CD14-positive monocyte (primary cell): ENCODE measurements at regions not wholly inside any gene's neighbourhood (a gene's known extent, or its start where the extent isn't known, plus 50 kb on each side); places are given as distances from the start of the nearest gene placed in this dataset.

ENCODE experiments used
- DNase-seq, 3 donors: peaks; one replicate each; pipeline ENCODE4 v3.0.0-alpha.2; 2011 to 2022
- H2AFZ ChIP-seq: 2 replicates; pipeline ENCODE4 v1.6.0; 2012; ENCODE audit warnings: mild to moderate bottlenecking, low read depth, low read length, inconsistent platforms; ENCODE audit not compliant: insufficient read depth, poor library complexity, severe bottlenecking
- H3K27ac ChIP-seq, 2 donors: 1 replicate in 1 of 2; 2 replicates in 1 of 2; pipeline ENCODE4 v1.5.1; 2012 to 2013; ENCODE audit warnings: low read length in 2 of 2, control low read depth in 1 of 2, inconsistent platforms in 1 of 2, low read depth in 1 of 2, mild to moderate bottlenecking in 1 of 2
- H3K27me3 ChIP-seq, 2 donors: one replicate each; pipeline versions ENCODE4 v1.6.0 to v1.6.1; 2011 to 2013; ENCODE audit warnings: low read length in 2 of 2; ENCODE audit not compliant: control insufficient read depth in 2 of 2, insufficient read depth in 2 of 2
- H3K36me3 ChIP-seq, 2 donors: replicated peaks in 1 of 2; 1 replicate in 1 of 2; 2 replicates in 1 of 2; pipeline versions ENCODE4 v1.5.1 to v1.6.1; 2012 to 2013; ENCODE audit warnings: low read length in 2 of 2, control low read depth in 1 of 2, inconsistent platforms in 1 of 2, mild to moderate bottlenecking in 1 of 2; ENCODE audit not compliant: insufficient read depth in 2 of 2, control insufficient read depth in 1 of 2
- H3K4me1 ChIP-seq, 2 donors: 1 replicate in 1 of 2; 2 replicates in 1 of 2; pipeline versions ENCODE4 v1.5.1 to v1.6.1; 2012 to 2013; ENCODE audit warnings: low read length in 2 of 2, control low read depth in 1 of 2, inconsistent platforms in 1 of 2, mild to moderate bottlenecking in 1 of 2, moderate library complexity in 1 of 2; ENCODE audit not compliant: insufficient read depth in 2 of 2, control insufficient read depth in 1 of 2
- H3K4me2 ChIP-seq: replicated peaks from 2 replicates; pipeline ENCODE3; 2012; ENCODE audit warnings: low read length, moderate library complexity, mild to moderate bottlenecking; ENCODE audit not compliant: poor library complexity, severe bottlenecking; ENCODE audit errors: extremely low read depth
- H3K4me3 ChIP-seq, 3 experiments: fragments of 200-600 bp in 1 of 3; sonication (generic) in 1 of 3; replicated peaks in 1 of 3; 1 replicate in 2 of 3; 2 replicates in 1 of 3; pipeline ENCODE4 v1.5.1; 2011 to 2013; ENCODE audit warnings: low read length in 3 of 3, mild to moderate bottlenecking in 3 of 3, control low read depth in 2 of 3, low read depth in 2 of 3, inconsistent platforms in 1 of 3, moderate library complexity in 1 of 3
- H3K79me2 ChIP-seq: 2 replicates; pipeline ENCODE4 v1.6.0; 2012; ENCODE audit warnings: mild to moderate bottlenecking, control low read depth, inconsistent platforms, low read length, moderate library complexity; ENCODE audit not compliant: insufficient read depth
- H3K9ac ChIP-seq: 2 replicates; pipeline ENCODE4 v1.6.0; 2017; ENCODE audit warnings: low read length, mild to moderate bottlenecking; ENCODE audit not compliant: insufficient read depth, poor library complexity, severe bottlenecking
- H3K9me3 ChIP-seq, 2 donors: replicated peaks in 1 of 2; 1 replicate in 1 of 2; 2 replicates in 1 of 2; pipeline versions ENCODE4 v1.5.1 to v1.6.1; 2012 to 2013; ENCODE audit warnings: low read length in 2 of 2, control low read depth in 1 of 2; ENCODE audit not compliant: control insufficient read depth in 1 of 2, insufficient read depth in 1 of 2
- H4K20me1 ChIP-seq: 2 replicates; pipeline ENCODE4 v1.6.0; 2012; ENCODE audit warnings: mild to moderate bottlenecking, low read length, control low read depth, moderate library complexity; ENCODE audit not compliant: insufficient read depth
- H3K27ac Mint-ChIP-seq, 7 donors: one replicate each; pipeline ENCODE4 v1.8.0; 2020; ENCODE audit warnings: mild to moderate bottlenecking in 7 of 7, mixed read lengths in 7 of 7, moderate library complexity in 6 of 7, inconsistent platforms in 2 of 7
- H3K27me3 Mint-ChIP-seq, 3 donors: one replicate each; pipeline ENCODE4 v1.8.0; 2021 to 2022; ENCODE audit warnings: low read depth in 3 of 3, mild to moderate bottlenecking in 3 of 3, mixed read lengths in 3 of 3, moderate library complexity in 3 of 3, inconsistent platforms in 1 of 3
- H3K36me3 Mint-ChIP-seq, 2 donors: one replicate each; pipeline ENCODE4 v1.8.0; 2020; ENCODE audit warnings: mixed read lengths in 2 of 2, inconsistent platforms in 1 of 2, mild to moderate bottlenecking in 1 of 2
- H3K4me1 Mint-ChIP-seq: one replicate; pipeline ENCODE4 v1.8.0; 2020; ENCODE audit warnings: mild to moderate bottlenecking, mixed read lengths
- H3K4me3 Mint-ChIP-seq, 2 donors: one replicate each; pipeline ENCODE4 v1.8.0; 2020; ENCODE audit warnings: mild to moderate bottlenecking in 2 of 2, mixed read lengths in 2 of 2, moderate library complexity in 1 of 2
- H3K9me3 Mint-ChIP-seq, 7 donors: one replicate each; pipeline ENCODE4 v1.8.0; 2020 to 2022; ENCODE audit warnings: mixed read lengths in 7 of 7, mild to moderate bottlenecking in 6 of 7, moderate library complexity in 6 of 7, inconsistent platforms in 2 of 7
- CTCF ChIP-seq: fragments of 200-600 bp; IDR thresholded peaks from one replicate; pipeline ENCODE4 v1.8.0; 2022; ENCODE audit warnings: antibody characterized with exemption, mild to moderate bottlenecking
- WGBS: methylation state at CpG from one replicate; pipeline ENCODE4 v1.1.5; 2013; ENCODE audit warnings: missing lambda C conversion rate; ENCODE audit not compliant: insufficient coverage; 5-methylcytosine and 5-hydroxymethylcytosine counted together
- intact Hi-C, 2 donors: fragments of 100-400 bp; cut with micrococcal nuclease; formaldehyde crosslinking; loops; one replicate each; pipeline versions ENCODE4 v1.15.0 to v1.15.1; 2023

DNA sequence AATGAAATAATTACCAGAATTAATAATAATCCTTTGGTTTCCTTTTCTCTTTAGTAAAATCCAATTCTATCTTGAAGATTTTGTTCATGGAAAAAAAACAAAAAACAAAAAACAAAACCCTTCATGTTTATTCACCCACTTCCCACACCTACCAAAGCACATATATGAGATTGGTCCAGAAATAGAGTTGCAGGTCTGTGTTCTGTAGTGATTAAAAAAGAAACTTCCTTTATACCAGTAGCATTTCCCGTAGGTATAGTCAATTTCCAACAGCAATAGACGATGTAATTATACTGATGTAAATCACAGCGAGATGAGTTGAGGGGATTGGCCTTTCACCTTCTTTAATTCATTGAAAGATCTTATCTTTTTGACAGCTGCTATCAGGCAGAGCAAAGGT, 194.6 kb downstream of the SOX2 start:
- Histone ChIP-seq H3K4me2 (no peak overlapping the region), H3K9me3 (no peaks in the 10 kb centered on the region), H3K79me2 (no peaks in the 10 kb centered on the region), H3K4me3 (no peak overlapping the region), H4K20me1 (no peaks in the 10 kb centered on the region), H3K27me3 (no peaks in the 10 kb centered on the region), H3K27ac (no peak overlapping the region), H3K9ac (no peak overlapping the region), H3K36me3 (no peaks in the 10 kb centered on the region), H2AFZ (no peak overlapping the region), H3K4me1 (no peaks in the 10 kb centered on the region)
- no peak for DNase-seq
- H3K4me1 Mint-ChIP-seq = no peaks in the 10 kb centered on the region
- no peak for TF ChIP-seq CTCF
- intact Hi-C loops = no loop called here
- no peak overlapping the region for H3K4me3 Mint-ChIP-seq
- H3K9me3 Mint-ChIP-seq = peaks cover 2 to 15% (median 6%) of the 10 kb centered on the region in 7 donors
- no CpG with 5 or more reads among the region's 3 CpGs for WGBS
- no peak overlapping the region for H3K27ac Mint-ChIP-seq
- no peaks in the 10 kb centered on the region for H3K27me3 Mint-ChIP-seq
- H3K36me3 Mint-ChIP-seq = no peaks in the 10 kb centered on the region

DNA sequence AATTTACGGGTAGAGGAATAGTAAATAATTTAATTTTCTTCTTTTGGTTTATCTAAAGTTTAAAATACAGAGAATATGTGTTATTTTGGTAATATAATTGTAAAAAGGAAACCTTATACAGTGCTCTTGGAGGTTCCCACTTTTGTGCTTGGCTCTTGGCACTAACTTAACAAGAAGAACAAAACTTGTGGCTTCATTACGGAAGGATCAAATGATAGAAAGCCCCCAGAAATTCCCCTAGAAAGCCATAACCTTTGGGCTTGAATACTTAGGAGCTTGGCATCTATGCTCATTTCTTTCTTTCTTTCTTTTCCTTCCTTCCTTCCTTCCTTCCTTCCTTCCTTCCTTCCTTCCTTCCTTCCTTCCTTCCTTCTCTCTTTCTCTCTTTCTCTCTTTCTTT, 197.5 kb downstream of the SOX2 start:
- 83% methylated on average over 1 of the region's 2 CpGs for WGBS

More for the DNA sequence above, 197.5 kb downstream of the SOX2 start:
- Histone ChIP-seq H3K27ac (no peak overlapping the region), H2AFZ (no peak overlapping the region), H3K79me2 (no peaks in the 10 kb centered on the region), H4K20me1 (no peaks in the 10 kb centered on the region), H3K4me2 (no peak overlapping the region), H3K36me3 (no peaks in the 10 kb centered on the region), H3K9me3 (no peaks in the 10 kb centered on the region), H3K27me3 (no peaks in the 10 kb centered on the region), H3K4me1 (no peaks in the 10 kb centered on the region), H3K9ac (no peak overlapping the region), H3K4me3 (no peak overlapping the region)
- no peak overlapping the region for H3K4me3 Mint-ChIP-seq
- peaks cover 2 to 20% (median 8%) of the 10 kb centered on the region in 7 donors for H3K9me3 Mint-ChIP-seq
- H3K4me1 Mint-ChIP-seq = no peaks in the 10 kb centered on the region
- H3K27ac Mint-ChIP-seq = no peak overlapping the region
- H3K36me3 Mint-ChIP-seq = no peaks in the 10 kb centered on the region
- intact Hi-C loops = no loop called here
- TF ChIP-seq CTCF = no peak
- H3K27me3 Mint-ChIP-seq = no peaks in the 10 kb centered on the region
- no peak for DNase-seq
